Inflammatory macrophage (primary cell): ENCODE measurements at regions not wholly inside any gene's neighbourhood (a gene's known extent, or its start where the extent isn't known, plus 50 kb on each side); places are given as distances from the start of the nearest gene placed in this dataset.
"Not testable (repeated sequence)": the region's sequence is repeated elsewhere in the genome, so short reads cannot be mapped to it uniquely, and the experiment has no call there.

Source experiments
- DNase-seq, 2 donors: peaks; one replicate each; pipeline ENCODE4 v3.0.0-alpha.2; 2020 to 2022

GRCh38 chr9:74102148-74102547, 395.0 kb upstream of the RORB start:
- DNase-seq: not testable (repeated sequence)

GRCh38 chr9:74102702-74103101, 394.4 kb upstream of the RORB start:
- DNase-seq: no peak

- no peak for DNase-seq
Measured at GRCh38 chr9:74107692-74108091, 389.4 kb upstream of the RORB start.

- no peak for DNase-seq
Measured at GRCh38 chr9:74115976-74116375, 381.2 kb upstream of the RORB start.

- DNase-seq: no peak
Measured at GRCh38 chr9:74117151-74117550, 380.0 kb upstream of the RORB start.

- no peak for DNase-seq
Measured at GRCh38 chr9:74117731-74118130, 379.4 kb upstream of the RORB start.

- no peak for DNase-seq
Measured at GRCh38 chr9:74120061-74120460, 377.1 kb upstream of the RORB start.

- no peak for DNase-seq
Measured at GRCh38 chr9:74120470-74120869, 376.7 kb upstream of the RORB start.

GRCh38 chr9:74122216-74122615, 374.9 kb upstream of the RORB start:
- no peak for DNase-seq

GRCh38 chr9:74122661-74123060, 374.5 kb upstream of the RORB start:
- no peak for DNase-seq

GRCh38 chr9:74125941-74126340, 371.2 kb upstream of the RORB start:
- DNase-seq: no peak

- DNase-seq: no peak
Measured at GRCh38 chr9:74132986-74133385, 364.1 kb upstream of the RORB start.

- DNase-seq: no peak
Measured at GRCh38 chr9:74133921-74134320, 363.2 kb upstream of the RORB start.

GRCh38 chr9:74138182-74138581, 359.0 kb upstream of the RORB start:
- no peak for DNase-seq

GRCh38 chr9:74140141-74140540, 357.0 kb upstream of the RORB start:
- DNase-seq: no peak

- no peak for DNase-seq
Measured at GRCh38 chr9:74147906-74148305, 349.2 kb upstream of the RORB start.

- DNase-seq: no peak
Measured at GRCh38 chr9:74172874-74173273, 324.3 kb upstream of the RORB start.

GRCh38 chr9:74173284-74173683, 323.9 kb upstream of the RORB start:
- DNase-seq: no peak

- DNase-seq: not testable (repeated sequence)
Measured at GRCh38 chr9:74197771-74198170, 299.4 kb upstream of the RORB start.

GRCh38 chr9:74205056-74205455, 292.1 kb upstream of the RORB start:
- no peak for DNase-seq

GRCh38 chr9:74218385-74219063, 278.6 kb upstream of the RORB start:
- DNase-seq: no peak

- DNase-seq: no peak
Measured at GRCh38 chr9:74220327-74220726, 276.8 kb upstream of the RORB start.

GRCh38 chr9:74236857-74237256, 260.3 kb upstream of the RORB start:
- DNase-seq: no peak

- no peak for DNase-seq
Measured at GRCh38 chr9:74245866-74246497, 251.2 kb upstream of the RORB start.

GRCh38 chr9:74255489-74255984, 241.6 kb upstream of the RORB start:
- no peak for DNase-seq
